Activated naive CD4-positive, alpha-beta T cell treated with anti-CD3 and anti-CD28 coated beads, Interleukin-2, amount 50 U/mL, for 16 hours (primary cell): ENCODE measurements at regions not wholly inside any gene's neighbourhood (a gene's known extent, or its start where the extent isn't known, plus 50 kb on each side); places are given as distances from the start of the nearest gene placed in this dataset.
"Not testable (repeated sequence)": the region's sequence is repeated elsewhere in the genome, so short reads cannot be mapped to it uniquely, and the experiment has no call there.

Experiments
- DNase-seq: peaks from one replicate; pipeline ENCODE4 v3.0.0-alpha.2; 2020

DNA sequence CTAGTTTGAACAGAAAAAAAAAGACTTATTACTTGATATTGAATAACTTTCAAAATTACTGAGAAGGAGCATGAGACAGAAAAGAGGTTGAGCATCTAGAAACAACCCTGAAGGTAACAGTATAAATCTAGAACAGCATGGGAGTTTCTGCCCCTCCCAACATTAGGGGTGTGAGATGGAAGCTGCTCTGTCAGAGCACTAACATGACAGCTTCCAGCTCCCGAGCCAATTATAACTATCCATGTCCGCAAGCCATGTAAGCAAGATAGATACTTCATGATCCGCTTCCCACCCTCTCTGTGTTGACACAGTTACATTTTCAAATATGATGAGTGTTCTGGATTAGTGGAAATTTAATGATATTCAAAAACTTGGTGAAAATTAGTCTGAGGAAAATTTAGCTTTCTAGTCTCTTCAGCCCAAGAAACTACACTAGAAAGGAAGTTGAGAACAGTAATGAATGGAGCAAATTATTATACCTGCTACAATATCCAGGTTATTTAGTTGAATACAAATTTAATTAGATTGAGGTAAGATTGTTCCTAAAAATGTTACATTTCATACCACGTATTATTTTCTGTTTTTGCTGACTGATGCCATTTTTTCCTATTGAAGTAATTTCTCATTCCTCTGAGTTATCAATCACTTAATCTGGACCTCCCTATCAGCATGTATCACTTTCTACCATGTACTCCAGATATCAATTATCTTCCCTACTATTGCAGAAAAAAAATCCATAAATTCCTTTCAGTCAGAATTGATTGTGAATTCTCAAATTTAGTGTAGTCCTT is 129.3 kb upstream of the SLIT2 start:
- no peak for DNase-seq

DNA sequence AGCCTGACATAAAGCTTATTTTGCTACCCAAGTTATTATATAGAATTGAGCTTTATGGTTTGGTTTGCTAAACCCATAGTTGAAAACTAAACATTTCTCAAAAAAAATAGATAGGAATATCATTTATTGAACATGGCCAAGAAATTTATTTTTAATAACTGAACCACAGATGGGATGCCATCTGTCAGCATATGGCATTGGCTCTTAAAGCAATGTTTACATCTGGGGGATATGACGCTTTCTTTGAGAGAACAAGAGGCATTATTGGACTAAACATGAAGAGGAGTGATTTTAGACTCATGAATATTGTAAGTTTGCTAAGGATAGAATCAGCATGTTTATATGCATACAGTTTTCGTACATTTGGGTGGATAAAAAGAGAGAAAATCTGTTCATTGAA is 132.6 kb upstream of the SLIT2 start:
- DNase-seq = no peak

DNA sequence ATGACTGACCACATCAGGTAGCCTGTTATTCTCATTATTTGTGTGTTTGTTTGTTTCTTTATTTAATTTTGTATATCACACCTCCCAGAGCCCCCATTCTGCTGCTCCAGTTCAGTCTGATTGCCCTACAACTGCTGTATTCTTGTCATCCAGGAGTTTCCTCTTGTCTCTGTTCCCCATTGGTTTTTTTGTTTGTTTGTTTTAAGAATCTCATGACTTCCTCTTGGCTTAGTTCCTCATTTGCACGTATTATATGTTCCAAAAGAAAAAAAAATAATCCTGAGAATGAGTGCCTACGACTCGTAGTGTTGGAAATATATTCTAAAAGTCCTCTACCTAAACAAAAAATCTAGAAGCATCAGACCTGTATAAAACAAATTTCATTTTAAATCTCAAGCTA is 142.3 kb upstream of the SLIT2 start:
- no peak for DNase-seq

DNA sequence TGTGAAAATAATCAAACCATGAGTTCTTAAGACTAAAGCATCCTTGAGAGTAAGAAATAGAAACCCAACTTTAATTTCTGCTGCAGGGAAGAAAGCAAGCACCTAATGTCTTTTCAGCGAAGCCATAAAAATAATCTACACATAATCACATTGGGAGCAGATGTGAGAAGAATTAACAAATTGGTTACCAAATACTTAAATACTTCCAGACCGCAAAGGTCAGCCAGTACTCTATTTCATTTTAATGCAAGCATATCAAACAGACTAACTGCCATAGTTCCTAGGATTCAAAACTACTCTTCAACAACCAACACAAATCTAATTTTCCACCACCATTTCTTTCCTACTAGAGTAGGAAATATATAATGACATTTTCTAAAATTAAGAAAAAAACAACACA is 144.8 kb upstream of the SLIT2 start:
- no peak for DNase-seq

DNA sequence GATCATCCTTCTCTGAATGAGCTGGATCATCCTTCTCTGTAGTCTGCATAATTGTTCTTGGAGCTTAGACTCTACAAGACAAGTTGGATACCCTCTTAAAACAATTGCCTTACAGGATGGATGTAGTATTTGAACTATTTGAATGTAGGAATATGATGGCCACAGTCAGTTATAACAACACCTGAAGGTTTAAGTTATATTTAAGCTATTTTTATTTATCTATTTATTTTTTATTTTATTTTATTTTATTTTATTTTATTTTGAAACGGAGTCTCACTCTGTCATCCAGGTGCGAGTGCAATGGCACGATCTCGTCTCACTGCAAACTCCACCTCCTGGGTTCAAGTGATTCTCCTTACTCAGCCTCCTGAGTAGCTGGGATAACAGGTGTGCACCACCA is 149.9 kb upstream of the SLIT2 start:
- no peak for DNase-seq

DNA sequence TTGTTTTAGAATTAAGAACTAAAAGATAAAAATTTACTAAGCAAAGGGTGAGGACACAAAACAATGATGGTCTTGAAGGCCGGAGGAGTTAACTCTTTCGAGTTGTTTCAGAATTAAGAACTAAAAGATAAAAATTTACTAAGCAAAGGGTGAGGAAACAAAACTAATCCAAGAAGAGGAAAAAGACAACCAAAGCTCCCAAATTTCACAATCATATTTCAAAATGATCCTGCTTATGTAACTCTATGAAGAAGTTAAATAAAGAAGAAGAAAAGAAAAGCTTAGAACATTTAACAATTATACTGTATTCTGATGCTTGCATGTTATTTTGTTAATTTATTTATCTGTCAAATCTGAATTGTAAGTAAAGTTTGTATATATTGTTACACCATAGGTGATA is 154.8 kb upstream of the SLIT2 start:
- no peak for DNase-seq

DNA sequence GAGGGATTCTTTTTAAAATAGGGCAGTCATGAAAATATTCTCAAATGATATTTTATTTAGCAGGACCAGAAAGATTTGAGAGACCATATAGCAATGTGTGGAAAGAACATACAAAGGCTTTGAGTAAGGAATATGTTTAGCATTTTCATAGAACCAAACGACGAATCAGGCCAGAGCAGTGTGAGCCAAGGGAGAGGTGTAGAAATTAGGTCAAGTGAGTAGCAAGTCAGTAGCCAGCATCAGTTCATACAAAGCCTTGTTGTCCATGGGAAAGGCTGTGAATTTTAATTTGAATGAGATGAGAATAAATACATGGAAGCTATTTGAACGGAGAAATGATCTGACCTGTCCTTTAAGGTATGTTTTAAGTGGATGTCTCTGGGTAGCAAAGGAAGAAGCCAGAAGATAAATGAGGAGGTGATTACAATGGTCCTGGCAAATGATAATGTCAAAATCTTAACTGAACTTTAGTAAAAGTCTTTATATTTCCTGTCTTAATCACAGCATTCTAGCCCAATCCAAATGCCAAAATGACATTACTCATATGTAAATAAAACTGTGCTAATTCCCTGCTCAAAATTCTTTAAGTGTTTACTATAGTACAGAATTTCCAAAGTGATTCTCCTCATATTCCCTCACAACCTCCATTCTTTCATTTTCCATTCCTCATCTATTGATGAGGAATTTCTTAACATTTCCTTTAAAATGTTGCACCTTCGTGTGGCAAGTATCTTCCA is 155.7 kb upstream of the SLIT2 start:
- no peak for DNase-seq

DNA sequence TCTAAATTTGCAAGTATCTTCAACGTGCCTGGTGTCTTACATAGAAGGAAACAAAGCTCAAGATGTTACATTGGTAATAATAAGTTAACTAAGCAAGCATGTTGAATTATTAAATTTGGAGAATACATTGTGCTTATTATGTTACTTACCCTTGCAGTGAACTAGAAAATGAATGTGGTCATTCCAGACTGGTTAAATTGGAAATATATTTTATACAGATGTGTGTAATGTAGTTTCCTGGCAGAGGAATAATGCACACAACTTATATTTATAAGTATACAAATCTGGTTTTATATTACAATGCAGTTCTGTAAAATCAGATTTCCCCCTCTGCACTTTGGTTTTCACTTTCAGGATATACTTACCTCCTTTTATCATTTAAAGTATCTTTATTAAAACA is 159.9 kb upstream of the SLIT2 start:
- DNase-seq = no peak

DNA sequence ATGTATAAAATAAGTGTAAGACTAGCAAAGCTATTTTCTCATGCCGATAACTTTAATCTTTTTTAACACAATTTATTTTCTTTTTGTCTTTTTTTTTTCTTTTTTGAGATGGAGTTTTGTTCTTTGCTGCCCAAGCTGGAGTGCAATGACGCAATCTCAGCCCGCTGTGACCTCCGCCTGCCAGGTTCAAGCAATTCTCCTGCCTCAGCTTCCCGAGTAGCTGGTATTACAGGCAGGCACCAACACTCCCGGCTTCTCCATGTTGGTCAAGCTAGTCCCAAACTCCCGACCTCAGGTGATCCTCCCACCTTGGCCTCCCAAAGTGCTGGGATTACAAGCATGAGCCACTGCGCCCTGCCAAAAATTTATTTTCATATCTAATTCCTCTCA is 164.2 kb upstream of the SLIT2 start:
- no peak for DNase-seq

DNA sequence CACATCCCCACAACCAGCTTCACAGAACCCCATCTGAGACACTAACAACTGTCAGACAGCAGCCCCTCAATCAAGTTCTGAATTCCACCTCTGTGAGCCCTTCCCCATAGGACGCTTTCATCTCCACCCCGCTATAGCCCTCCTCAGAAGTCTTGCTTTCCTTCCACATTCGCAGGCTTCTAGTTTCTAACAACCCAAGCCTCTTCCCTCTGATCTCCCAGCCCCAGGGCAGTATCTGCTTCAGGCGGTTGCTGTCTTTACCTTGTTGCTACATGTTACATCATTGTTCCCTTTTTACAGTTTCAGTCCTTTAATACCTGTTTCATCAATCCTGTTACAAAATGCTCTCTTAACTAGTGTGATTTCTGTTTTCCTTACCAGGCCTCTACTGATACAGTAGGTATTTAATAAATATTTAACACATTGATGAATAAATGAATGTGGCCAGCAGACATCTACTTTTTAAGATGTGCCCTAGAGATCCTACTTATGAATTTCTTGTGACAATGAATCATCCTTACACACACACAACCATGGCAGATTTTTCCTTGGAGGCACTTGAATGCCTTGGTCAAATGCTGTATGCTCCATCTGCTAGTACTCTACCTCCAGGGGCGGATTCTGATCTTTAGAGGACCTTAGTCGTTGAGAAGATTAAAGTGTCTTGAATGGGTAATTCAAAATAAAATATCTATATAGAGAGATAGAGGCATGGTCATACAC is 164.7 kb upstream of the SLIT2 start:
- no peak for DNase-seq

DNA sequence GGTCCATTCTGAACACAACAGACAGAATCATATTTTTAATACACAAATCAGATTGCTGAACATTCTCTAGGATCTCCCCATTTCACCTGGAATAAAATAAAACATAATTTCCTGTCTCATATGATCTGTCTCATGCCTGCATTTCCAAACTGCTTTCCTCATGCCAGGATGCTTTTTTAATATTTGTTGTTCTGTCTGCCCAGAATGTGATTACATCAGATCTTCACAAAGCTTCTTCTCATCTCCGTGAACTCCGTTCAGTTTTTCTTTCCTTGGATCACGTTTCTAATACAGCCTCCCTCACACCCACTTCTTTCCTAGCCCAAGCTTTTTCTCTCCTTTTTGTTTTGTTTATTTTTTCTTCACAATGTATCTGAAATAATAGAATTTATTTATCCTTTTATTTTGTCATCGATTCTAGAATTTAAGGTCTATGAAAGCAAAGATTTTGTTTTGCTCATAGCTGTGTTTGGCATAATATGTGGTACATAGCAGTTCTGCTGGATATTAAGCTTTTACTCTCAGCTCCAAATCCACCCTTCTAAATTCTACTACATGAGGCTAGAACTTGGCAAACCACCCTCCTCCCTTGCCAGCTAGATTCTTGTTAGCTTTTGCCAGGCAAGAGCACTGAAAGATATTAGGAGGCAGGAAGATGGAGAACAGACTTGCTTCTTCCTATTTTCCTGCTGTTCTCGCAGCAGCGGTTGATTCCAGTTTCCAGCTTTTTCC is 165.5 kb upstream of the SLIT2 start:
- DNase-seq = no peak

DNA sequence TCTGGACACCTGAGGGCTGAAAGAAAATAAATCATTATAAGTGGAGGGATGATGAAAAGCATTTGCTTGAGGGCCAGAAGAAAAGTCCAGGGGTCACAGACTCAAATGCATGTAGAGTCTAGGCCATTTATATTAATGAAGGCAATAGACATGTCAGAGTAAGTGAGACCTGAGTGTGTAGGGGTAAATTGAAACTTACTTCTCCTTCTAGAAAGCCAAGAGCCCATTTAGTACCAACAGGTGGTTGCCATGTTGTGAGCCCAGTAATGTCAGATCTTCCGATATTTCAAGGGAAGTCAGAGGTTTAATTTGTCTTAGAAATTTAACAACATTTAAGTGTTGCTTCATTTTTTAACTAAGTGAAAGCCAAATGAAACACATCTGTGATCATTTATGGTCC is 166.1 kb upstream of the SLIT2 start:
- DNase-seq = no peak

DNA sequence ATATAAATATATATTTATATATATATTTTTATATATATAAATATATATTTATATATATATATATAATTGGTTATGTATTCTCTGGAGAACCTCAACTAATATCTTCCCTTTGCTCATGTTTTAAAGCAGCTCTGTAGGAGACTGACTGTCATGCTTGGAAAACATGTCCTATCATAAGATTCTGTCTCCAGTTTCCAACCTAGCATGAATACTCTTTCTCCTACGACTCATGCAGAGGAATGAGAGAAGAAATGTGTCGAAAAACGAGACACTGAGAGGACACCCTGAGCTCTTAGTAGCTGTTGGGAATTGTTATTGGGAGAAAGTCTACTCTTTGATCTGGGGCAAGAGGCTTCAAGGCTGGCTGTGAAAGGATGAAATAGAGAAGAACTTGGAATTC is 166.5 kb upstream of the SLIT2 start:
- no peak for DNase-seq

DNA sequence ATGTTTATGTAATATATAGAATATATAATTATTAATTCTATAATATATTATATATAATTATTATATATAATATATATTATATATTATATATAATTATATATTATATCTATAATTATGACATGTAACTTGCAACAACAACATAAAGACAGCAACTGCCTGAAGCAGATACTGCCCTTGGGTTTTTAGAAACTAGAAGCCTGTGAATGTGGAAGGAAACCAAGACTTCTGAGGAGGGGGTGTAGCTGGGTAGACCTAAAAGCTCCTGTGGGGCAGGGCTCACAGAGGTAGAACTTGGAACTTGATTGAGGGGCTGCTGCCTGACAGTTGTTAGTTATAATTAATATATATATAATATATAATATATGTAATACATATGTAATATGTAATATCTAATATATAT is 167.2 kb upstream of the SLIT2 start:
- no peak for DNase-seq

DNA sequence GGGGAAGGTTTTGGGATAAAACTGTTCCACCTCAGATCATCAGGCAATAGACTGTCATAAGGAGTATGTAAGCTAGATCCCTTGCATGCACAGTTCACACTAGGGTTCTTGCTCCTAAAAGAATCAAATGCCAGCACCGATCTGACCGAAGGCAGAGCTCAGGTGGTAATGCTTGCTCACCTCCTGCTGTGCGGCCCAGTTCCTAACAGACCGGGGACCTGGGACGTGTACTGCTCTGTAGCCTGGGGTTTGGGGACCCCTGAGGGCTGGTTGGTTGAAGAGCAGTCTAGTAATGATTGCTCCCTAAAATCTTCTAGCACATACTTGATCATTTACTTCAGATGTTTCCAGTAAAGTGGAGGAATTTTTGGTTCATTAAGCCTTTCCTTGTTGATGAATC is 173.1 kb upstream of the SLIT2 start:
- no peak for DNase-seq

DNA sequence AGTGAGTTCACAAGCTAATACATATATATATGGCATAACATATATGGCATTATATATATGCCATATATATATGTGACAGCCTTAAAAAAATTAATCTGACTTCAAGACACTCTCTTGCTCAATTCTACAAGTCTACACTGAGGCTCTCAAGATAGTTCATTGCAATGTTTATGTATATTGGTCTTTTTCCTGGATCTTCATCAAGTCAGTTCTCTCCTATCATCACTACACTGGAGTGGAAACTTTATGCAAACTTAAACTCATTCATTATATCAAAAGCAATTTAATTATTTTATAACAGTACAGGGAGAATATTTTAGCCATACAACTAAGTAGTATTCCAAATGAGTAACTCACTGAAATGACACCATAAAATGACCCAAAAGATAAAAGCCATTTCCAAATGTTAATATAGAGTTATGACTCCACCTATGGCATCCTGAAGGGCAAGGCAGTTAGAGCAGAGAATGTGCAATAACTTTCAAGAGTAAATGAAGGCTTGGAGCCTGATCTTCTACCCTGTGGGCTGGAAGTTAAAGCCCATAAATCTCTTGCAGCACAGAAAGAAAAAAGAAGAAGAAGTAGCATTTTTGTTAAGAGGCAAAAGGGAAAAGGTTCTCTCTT is 176.3 kb upstream of the SLIT2 start:
- no peak for DNase-seq

DNA sequence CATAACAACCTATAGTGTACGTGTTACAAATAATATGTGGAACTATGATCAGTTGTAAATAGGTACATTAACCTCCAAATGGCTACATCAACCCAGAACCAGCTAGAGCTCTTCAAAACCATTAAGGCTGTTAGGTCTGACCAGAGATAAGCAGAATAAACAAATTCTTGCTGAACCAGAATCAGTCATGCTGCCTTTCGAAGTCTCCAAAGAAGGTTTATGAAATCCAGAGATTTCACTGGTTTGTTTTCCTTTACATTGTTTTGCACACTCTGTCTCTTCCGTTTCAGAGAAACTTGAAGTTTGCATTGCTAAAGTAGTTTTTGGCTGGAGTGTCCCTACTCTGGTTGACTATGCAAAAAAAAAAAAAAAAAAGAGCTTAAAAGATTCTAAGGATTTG is 177.3 kb upstream of the SLIT2 start:
- no peak for DNase-seq

DNA sequence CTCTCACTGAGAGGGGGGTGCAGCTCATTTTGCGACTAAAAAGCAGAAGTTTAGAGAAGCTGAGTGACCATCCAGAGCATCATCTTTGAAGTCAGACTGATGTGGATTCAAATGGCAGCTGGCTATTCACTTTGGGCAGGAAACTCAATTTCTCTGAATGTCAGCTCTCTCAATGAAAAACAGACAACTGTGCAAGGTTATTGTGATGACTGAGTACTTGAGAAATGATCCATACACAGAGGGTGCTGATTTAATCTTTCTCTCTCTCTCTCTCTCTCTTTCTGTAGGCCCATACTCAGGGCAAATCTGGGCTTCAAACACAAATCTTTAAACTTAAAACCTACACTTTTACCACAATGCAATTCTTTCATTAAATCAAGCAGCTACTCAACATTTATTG is 185.8 kb upstream of the SLIT2 start:
- DNase-seq = no peak

DNA sequence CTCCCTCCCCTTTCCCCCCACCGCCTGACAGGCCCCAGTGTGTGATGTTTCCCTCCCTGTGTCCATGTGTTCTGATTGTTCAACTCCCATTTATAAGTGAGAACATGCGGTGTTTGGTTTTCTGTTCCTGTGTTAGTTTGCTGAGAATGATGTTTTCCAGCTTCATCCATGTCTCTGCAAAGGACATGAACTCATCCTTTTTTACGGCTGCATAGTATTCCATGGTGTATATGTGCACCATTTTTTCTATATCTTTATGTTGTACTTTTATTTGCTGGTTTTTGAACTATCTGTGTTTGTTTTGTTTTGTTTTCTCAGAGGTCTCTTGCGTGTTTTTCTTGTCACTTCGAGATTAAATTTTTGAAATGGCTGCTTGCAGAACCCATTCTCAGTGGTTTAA is 188.8 kb upstream of the SLIT2 start:
- DNase-seq = not testable (repeated sequence)

DNA sequence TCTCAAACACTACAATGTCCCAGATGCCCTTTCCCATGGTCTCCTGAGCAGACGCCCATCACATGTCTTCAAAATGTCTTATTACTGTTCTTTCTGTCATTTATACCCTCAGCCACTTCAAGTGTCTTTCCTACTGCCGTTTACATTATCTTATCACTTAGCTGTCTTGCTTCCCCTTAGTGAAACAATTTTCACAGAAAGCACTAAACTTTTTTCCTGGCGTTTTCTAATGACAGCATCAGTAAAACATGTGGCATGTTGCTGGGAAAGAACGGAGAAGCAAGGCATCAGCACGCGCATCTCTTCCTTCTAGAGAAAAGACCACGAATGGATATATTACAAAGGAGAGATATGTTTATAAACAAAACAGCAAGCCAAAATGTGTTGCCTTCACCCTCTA is 189.7 kb upstream of the SLIT2 start:
- no peak for DNase-seq

DNA sequence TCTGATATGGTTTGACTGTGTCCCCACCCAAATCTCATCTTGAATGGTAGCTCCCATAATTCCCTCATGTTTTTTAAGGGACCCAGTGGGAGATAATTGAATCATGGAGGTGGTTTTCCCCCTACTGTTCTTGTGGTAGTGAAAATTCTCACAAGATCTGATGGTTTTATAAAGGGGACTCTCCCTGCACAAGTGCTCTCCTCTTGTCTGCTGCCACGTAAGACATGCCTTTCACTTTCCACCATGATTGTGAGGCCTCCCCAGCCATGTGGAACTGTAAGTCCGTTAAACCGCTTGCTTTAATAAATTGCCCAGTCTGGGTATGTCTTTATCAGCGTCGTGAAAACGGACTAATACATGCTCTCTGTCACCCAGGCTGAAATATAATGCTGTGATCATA is 200.9 kb upstream of the SLIT2 start:
- no peak for DNase-seq

DNA sequence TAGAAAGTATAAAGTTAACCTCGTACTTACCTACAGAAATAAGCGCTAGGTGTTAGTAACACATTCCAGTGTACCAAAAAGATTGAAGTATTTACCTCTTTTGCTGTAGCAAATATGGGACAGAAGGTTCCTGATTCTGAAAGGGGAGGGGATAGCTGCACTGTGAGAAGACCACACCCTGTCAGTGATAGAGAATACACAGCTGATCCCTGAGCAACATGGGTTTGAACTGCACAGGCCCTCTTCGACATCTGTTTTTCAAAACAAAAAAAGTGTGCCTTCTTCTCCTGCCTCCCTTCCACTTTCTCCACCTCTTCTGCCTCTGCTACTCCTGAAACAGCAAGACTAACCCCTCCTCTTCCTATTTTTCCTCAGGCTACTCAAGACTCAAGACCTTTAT is 201.8 kb upstream of the SLIT2 start:
- DNase-seq = no peak
